ENCODE measurements at regions not wholly inside any gene's neighbourhood (a gene's known extent, or its start where the extent isn't known, plus 50 kb on each side); places are given as distances from the start of the nearest gene placed in this dataset.

GRCh38 chr15:31615643-31616415 lies 289.2 kb downstream of the KLF13 start:
- TF ChIP-seq CTCF (conservative IDR thresholded peaks at IDR 0.05) (no peak), ZFX (IDR thresholded peaks at IDR 0.05) (no peak)

All from C4-2B (cell line).